RWPE2 (cell line): ENCODE measurements at regions not wholly inside any gene's neighbourhood (a gene's known extent, or its start where the extent isn't known, plus 50 kb on each side); places are given as distances from the start of the nearest gene placed in this dataset.
"Not testable (repeated sequence)": the region's sequence is repeated elsewhere in the genome, so short reads cannot be mapped to it uniquely, and the experiment has no call there.

ENCODE experiments used
- ATAC-seq: fragments of 200-7000 bp; cut with Tn5 transposase; 3 replicates; pipeline ENCODE4 v1.9.1; 2021; ENCODE audit warnings: low read depth
- DNase-seq: peaks from one replicate; pipeline ENCODE4 v3.0.0-alpha.2; 2020; ENCODE audit warnings: low spot score
- H3K27ac ChIP-seq: fragments of 450-650 bp; 2 replicates; pipeline ENCODE4 v1.5.1; 2017; ENCODE audit warnings: mild to moderate bottlenecking; ENCODE audit not compliant: poor library complexity, severe bottlenecking
- H3K27me3 ChIP-seq: fragments of 250-450 bp; sonication (Bioruptor Pico); 2 replicates; pipeline ENCODE4 v1.5.1; 2021; ENCODE audit warnings: mild to moderate bottlenecking, moderate library complexity; ENCODE audit not compliant: insufficient read depth, poor library complexity, severe bottlenecking
- H3K36me3 ChIP-seq: fragments of 250-450 bp; sonication (Bioruptor Pico); 2 replicates; pipeline ENCODE4 v1.5.1; 2020; ENCODE audit warnings: low read depth, mild to moderate bottlenecking, moderate library complexity
- H3K4me1 ChIP-seq: fragments of 250-450 bp; sonication (Bioruptor Pico); 2 replicates; pipeline ENCODE4 v1.5.1; 2021; ENCODE audit warnings: mild to moderate bottlenecking, moderate library complexity; ENCODE audit not compliant: insufficient read depth, poor library complexity, severe bottlenecking
- H3K4me3 ChIP-seq: fragments of 250-450 bp; sonication (Bioruptor Pico); 2 replicates; pipeline ENCODE4 v1.5.1; 2021; ENCODE audit warnings: mild to moderate bottlenecking, moderate library complexity; ENCODE audit not compliant: severe bottlenecking
- H3K9me3 ChIP-seq: fragments of 250-450 bp; sonication (Bioruptor Pico); 2 replicates; pipeline ENCODE4 v1.5.1; 2021; ENCODE audit warnings: mild to moderate bottlenecking, moderate library complexity; ENCODE audit not compliant: severe bottlenecking
- CTCF ChIP-seq: fragments of 450-650 bp; IDR thresholded peaks from one replicate; pipeline ENCODE4 v1.5.1; 2017; ENCODE audit warnings: mild to moderate bottlenecking, moderate library complexity; ENCODE audit not compliant: poor library complexity, severe bottlenecking

GRCh38 chr19:56976300-56976699 lies 135.8 kb upstream of the PEG3 start:
- no peak for DNase-seq
- Histone ChIP-seq H3K27me3 (no peaks in the 10 kb centered on the region), H3K4me3 (no peak overlapping the region), H3K36me3 (no peaks in the 10 kb centered on the region), H3K27ac (no peak overlapping the region), H3K4me1 (no peaks in the 10 kb centered on the region), H3K9me3 (no peaks in the 10 kb centered on the region)
- TF ChIP-seq CTCF = no peak
- no peak for ATAC-seq

DNA sequence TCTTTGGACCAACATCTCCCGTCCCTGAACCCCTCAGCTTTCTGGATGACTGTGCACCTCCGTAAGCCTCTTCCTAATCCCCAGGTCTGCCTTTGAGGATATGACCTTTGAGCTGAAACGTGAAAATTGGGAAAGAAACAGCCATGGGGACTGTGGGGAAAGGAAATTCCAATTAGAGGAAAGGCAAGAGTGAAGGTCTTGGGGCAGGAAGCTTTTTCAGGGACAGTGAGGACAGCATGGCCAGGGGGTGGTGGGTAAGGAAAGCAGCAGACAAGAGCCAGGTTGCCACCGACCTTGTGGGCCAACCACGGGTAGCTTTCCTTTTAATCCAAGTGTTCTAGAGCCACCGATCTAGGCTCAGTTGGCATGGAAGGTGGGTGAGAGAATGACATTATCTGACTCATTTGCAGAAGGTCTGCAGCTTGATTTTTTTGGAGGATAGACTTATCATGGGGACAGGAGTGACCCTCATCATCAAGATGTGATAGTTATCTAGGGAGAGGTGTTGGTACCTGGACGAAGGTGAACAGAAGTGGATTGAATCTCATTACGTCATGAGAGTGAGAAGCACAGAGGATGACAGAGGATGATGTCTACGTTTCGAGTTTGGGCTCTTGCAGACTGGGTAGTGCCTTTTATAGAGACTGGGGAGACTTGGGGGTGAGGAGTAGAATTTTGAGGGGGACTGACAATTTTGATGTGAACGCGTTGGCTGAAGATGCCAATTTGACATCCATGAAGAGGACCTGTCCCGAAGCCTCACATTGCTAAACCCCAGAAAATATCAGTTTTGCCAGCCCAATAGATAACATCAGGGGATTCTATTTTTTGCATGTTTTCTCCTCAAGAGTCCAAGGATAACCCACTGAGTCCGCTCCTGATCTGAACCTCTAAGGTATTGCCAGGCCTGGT lies 136.7 kb upstream of the PEG3 start:
- no peak for ATAC-seq
- Histone ChIP-seq H3K4me3 (no peak overlapping the region), H3K9me3 (no peaks in the 10 kb centered on the region), H3K27me3 (no peaks in the 10 kb centered on the region), H3K4me1 (no peaks in the 10 kb centered on the region), H3K27ac (no peak overlapping the region), H3K36me3 (no peaks in the 10 kb centered on the region)
- no peak for TF ChIP-seq CTCF
- no peak for DNase-seq

DNA sequence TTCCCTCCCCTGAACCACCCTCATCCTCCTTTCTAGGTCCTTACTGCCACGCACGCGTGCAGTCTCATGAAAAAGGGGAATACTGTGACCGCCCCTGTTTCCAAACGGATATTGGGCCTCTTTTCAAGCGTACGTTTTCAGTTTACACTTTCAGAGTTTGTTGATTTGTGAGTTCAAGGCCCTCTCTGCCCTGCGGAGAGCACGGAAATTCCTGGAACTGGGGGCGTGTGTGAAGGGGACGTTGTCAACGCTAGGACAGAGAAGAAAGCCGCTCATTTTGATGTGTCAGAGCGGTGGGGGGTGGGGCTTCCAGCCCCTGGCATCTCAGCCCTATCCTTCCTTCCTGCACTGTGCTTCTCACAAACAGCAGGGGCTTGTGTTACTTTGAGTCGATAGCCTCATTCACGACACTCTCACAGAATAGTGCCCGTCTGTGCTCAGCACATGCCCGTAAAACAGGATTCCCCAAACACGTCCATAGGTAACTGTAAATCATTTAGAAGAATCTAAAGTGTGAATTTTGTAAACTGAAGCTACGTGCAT lies 137.6 kb upstream of the PEG3 start:
- H3K4me1 ChIP-seq = no peaks in the 10 kb centered on the region
- H3K36me3 ChIP-seq = no peaks in the 10 kb centered on the region
- TF ChIP-seq CTCF = no peak
- DNase-seq (no peak), ATAC-seq (no peak)
- no peaks in the 10 kb centered on the region for H3K9me3 ChIP-seq
- H3K4me3 ChIP-seq = no peak overlapping the region
- no peak overlapping the region for H3K27ac ChIP-seq
- no peaks in the 10 kb centered on the region for H3K27me3 ChIP-seq

DNA sequence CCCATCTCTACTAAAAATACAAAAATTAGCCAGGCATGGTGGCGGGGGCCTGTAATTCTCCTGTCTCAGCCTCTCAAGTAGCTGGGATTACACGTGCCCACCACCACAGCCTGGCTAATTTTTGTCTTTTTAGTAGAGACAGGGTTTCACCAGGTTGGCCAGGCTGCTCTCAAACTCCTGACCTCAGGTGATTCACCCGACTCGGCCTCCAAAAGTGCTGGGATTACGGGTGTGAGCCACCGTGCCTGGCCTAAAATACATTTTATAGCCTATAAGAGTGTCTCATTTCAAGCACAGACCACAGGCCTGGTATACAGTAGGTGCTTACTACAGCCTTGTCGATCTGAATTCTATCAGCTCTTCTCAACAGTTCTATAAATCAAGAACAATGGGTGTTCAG lies 139.5 kb upstream of the USP29 start:
- H3K27ac ChIP-seq, H3K27me3 ChIP-seq, H3K4me3 ChIP-seq, H3K36me3 ChIP-seq, DNase-seq, H3K9me3 ChIP-seq, ATAC-seq, H3K4me1 ChIP-seq: not testable (repeated sequence)

- H3K4me3 ChIP-seq = no peak overlapping the region
- H3K27ac ChIP-seq = no peak overlapping the region
- no peak for TF ChIP-seq CTCF
- no peak for ATAC-seq
- no peaks in the 10 kb centered on the region for H3K4me1 ChIP-seq
- no peak for DNase-seq
- no peaks in the 10 kb centered on the region for H3K27me3 ChIP-seq
- H3K9me3 ChIP-seq = peaks cover 2% of the 10 kb centered on the region
- H3K36me3 ChIP-seq = no peaks in the 10 kb centered on the region
Measured at GRCh38 chr19:56980906-56981305, 138.9 kb upstream of the USP29 start.

DNA sequence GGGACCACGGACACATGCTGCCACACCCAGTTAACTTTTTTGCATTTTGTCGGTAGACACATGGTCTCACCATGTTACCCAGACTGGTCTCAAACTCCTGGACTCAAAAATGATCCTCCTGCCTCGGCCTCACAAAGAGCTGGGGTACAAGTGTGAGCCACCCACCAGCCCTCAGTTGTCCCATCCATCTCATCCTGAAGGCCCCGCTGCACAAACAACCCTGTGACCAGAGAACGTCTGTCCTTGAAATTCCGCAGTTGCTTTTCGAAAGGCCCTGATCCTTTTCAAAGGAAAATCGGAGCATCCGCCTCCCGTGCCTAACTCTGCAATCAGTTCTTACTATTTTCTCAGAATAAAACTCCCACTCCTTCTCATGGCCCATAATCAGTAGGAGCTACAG lies 138.3 kb upstream of the USP29 start:
- not testable (repeated sequence) for ATAC-seq, H3K4me1 ChIP-seq, H3K9me3 ChIP-seq, DNase-seq, H3K27ac ChIP-seq, H3K27me3 ChIP-seq, H3K36me3 ChIP-seq, H3K4me3 ChIP-seq
